ENCODE measurements at regions not wholly inside any gene's neighbourhood (a gene's known extent, or its start where the extent isn't known, plus 50 kb on each side); places are given as distances from the start of the nearest gene placed in this dataset.

DNA sequence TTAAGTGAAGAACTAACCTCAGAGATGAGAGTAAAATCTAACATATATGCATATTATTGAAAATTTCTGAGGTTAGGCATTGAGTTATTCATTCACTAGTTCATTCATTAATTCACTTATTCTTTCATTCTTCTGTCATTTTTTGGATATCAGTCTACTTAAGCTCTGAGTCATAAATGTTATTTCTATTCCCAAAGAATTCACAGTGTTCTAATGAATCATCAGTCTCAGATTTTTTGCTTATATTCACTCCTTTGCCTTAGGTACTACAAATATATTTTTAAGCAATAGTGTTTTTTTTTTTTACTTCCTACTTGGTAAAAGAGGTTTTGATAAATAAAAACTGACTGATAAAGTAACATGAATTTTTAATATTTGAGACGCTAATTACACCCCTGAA lies 95.2 kb upstream of the DKK2 start:
- Histone ChIP-seq H3K27ac (ENCODE audit: low read depth, low read length) (no peak overlapping the region), H3K79me2 (ENCODE audit: control insufficient read depth, low read length) (no peaks in the 10 kb centered on the region), H3K4me2 (ENCODE audit: low read length) (no peak overlapping the region), H3K4me3 (ENCODE audit: low read length) (no peak overlapping the region), H3F3A (ENCODE audit: control insufficient read depth, insufficient read depth) (no peaks in the 10 kb centered on the region), H3K9me2 (replicated peaks; ENCODE audit: control insufficient read depth, low read length) (no peaks in the 10 kb centered on the region), H3K9me3 (ENCODE audit: control insufficient read depth, insufficient read depth, low read length) (no peaks in the 10 kb centered on the region), H3K36me3 (ENCODE audit: control insufficient read depth, low read length) (no peaks in the 10 kb centered on the region), H3K4me1 (ENCODE audit: control insufficient read depth, low read length) (no peaks in the 10 kb centered on the region), H4K20me1 (ENCODE audit: control insufficient read depth, insufficient read depth, low read depth, low read length) (no peaks in the 10 kb centered on the region), H3K27me3 (ENCODE audit: control insufficient read depth, low read length) (no peaks in the 10 kb centered on the region)
- TF ChIP-seq CTCF (IDR thresholded peaks at IDR 0.05; ENCODE audit: low read depth, low read length, poor library complexity, severe bottlenecking) = no peak
- TF ChIP-seq EZH2phosphoT487 (IDR thresholded peaks at IDR 0.05; ENCODE audit: borderline replicate concordance, low read length) = no peak

DNA sequence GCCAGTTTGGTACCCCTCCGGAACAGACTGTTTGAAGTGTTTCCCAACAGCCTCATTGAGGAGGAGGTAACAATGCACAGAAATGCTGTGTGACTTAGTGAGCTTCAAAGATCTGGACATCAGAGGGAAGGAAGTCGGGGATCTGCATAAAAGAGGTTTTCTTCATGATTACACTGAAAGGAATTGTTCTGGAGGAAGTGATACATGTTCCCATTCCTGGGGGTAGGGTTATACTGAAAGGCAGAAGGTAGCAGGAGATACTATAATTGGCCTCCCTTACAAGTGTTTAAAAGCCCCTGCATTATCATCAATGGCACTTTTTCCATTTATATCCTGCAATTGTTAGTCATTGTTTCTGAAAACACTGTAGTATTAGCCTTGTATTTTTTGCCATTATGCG lies 94.0 kb upstream of the DKK2 start:
- no peaks in the 10 kb centered on the region for H3F3A ChIP-seq (ENCODE audit: control insufficient read depth, insufficient read depth)
- no peak overlapping the region for H3K4me3 ChIP-seq (ENCODE audit: low read length)
- H3K27me3 ChIP-seq (ENCODE audit: control insufficient read depth, low read length) = no peaks in the 10 kb centered on the region
- no peak overlapping the region for H3K27ac ChIP-seq (ENCODE audit: low read depth, low read length)
- H3K9me3 ChIP-seq (ENCODE audit: control insufficient read depth, insufficient read depth, low read length) = no peaks in the 10 kb centered on the region
- no peaks in the 10 kb centered on the region for H3K4me1 ChIP-seq (ENCODE audit: control insufficient read depth, low read length)
- TF ChIP-seq EZH2phosphoT487 (IDR thresholded peaks at IDR 0.05; ENCODE audit: borderline replicate concordance, low read length) = no peak
- H3K79me2 ChIP-seq (ENCODE audit: control insufficient read depth, low read length) = no peaks in the 10 kb centered on the region
- H4K20me1 ChIP-seq (ENCODE audit: control insufficient read depth, insufficient read depth, low read depth, low read length) = no peaks in the 10 kb centered on the region
- no peaks in the 10 kb centered on the region for H3K9me2 ChIP-seq (replicated peaks; ENCODE audit: control insufficient read depth, low read length)
- no peaks in the 10 kb centered on the region for H3K36me3 ChIP-seq (ENCODE audit: control insufficient read depth, low read length)
- no peak overlapping the region for H3K4me2 ChIP-seq (ENCODE audit: low read length)

GRCh38 chr4:107129611-107130010 lies 93.5 kb upstream of the DKK2 start:
- no peaks in the 10 kb centered on the region for H4K20me1 ChIP-seq (ENCODE audit: control insufficient read depth, insufficient read depth, low read depth, low read length)
- no peaks in the 10 kb centered on the region for H3F3A ChIP-seq (ENCODE audit: control insufficient read depth, insufficient read depth)
- no peak overlapping the region for H3K4me3 ChIP-seq (ENCODE audit: low read length)
- no peaks in the 10 kb centered on the region for H3K36me3 ChIP-seq (ENCODE audit: control insufficient read depth, low read length)
- H3K27ac ChIP-seq (ENCODE audit: low read depth, low read length) = no peak overlapping the region
- no peaks in the 10 kb centered on the region for H3K9me3 ChIP-seq (ENCODE audit: control insufficient read depth, insufficient read depth, low read length)
- no peaks in the 10 kb centered on the region for H3K79me2 ChIP-seq (ENCODE audit: control insufficient read depth, low read length)
- H3K4me2 ChIP-seq (ENCODE audit: low read length) = no peak overlapping the region
- no peaks in the 10 kb centered on the region for H3K9me2 ChIP-seq (replicated peaks; ENCODE audit: control insufficient read depth, low read length)
- no peaks in the 10 kb centered on the region for H3K4me1 ChIP-seq (ENCODE audit: control insufficient read depth, low read length)
- no peaks in the 10 kb centered on the region for H3K27me3 ChIP-seq (ENCODE audit: control insufficient read depth, low read length)
- no peak for TF ChIP-seq CTCF (IDR thresholded peaks at IDR 0.05; ENCODE audit: low read depth, low read length, poor library complexity, severe bottlenecking)
- no peak for TF ChIP-seq EZH2phosphoT487 (IDR thresholded peaks at IDR 0.05; ENCODE audit: borderline replicate concordance, low read length)

GRCh38 chr4:107129076-107129475 lies 93.0 kb upstream of the DKK2 start:
- TF ChIP-seq EZH2phosphoT487 (IDR thresholded peaks at IDR 0.05; ENCODE audit: borderline replicate concordance, low read length) (no peak), CTCF (IDR thresholded peaks at IDR 0.05; ENCODE audit: low read depth, low read length, poor library complexity, severe bottlenecking) (no peak)
- Histone ChIP-seq H3K27ac (ENCODE audit: low read depth, low read length) (no peak overlapping the region), H3K4me2 (ENCODE audit: low read length) (no peak overlapping the region)

More at GRCh38 chr4:107129076-107129475, 93.0 kb upstream of the DKK2 start:
- Histone ChIP-seq H3K27me3 (ENCODE audit: control insufficient read depth, low read length) (no peaks in the 10 kb centered on the region), H3K9me3 (ENCODE audit: control insufficient read depth, insufficient read depth, low read length) (no peaks in the 10 kb centered on the region), H3K4me1 (ENCODE audit: control insufficient read depth, low read length) (no peaks in the 10 kb centered on the region), H3K4me3 (ENCODE audit: low read length) (no peak overlapping the region), H3K9me2 (replicated peaks; ENCODE audit: control insufficient read depth, low read length) (no peaks in the 10 kb centered on the region), H4K20me1 (ENCODE audit: control insufficient read depth, insufficient read depth, low read depth, low read length) (no peaks in the 10 kb centered on the region), H3K36me3 (ENCODE audit: control insufficient read depth, low read length) (no peaks in the 10 kb centered on the region), H3K79me2 (ENCODE audit: control insufficient read depth, low read length) (no peaks in the 10 kb centered on the region), H3F3A (ENCODE audit: control insufficient read depth, insufficient read depth) (no peaks in the 10 kb centered on the region)

All from DOHH2 (cell line).